Loucy (cell line): ENCODE measurements at regions not wholly inside any gene's neighbourhood (a gene's known extent, or its start where the extent isn't known, plus 50 kb on each side); places are given as distances from the start of the nearest gene placed in this dataset.

ENCODE experiments used
- EZH2phosphoT487 ChIP-seq: fragments of 200-600 bp; IDR thresholded peaks from 2 replicates; pipeline ENCODE4 v1.6.1; 2018; ENCODE audit warnings: antibody characterized with exemption, mild to moderate bottlenecking, moderate library complexity, borderline replicate concordance
- TF ChIP-seq, protein P1 (sequence below): fragments of 200-600 bp; sonication (generic); conservative IDR thresholded peaks from 2 replicates; pipeline ENCODE4 v1.5.1; 2014; ENCODE audit warnings: mild to moderate bottlenecking, antibody characterized with exemption, low read length

DNA sequence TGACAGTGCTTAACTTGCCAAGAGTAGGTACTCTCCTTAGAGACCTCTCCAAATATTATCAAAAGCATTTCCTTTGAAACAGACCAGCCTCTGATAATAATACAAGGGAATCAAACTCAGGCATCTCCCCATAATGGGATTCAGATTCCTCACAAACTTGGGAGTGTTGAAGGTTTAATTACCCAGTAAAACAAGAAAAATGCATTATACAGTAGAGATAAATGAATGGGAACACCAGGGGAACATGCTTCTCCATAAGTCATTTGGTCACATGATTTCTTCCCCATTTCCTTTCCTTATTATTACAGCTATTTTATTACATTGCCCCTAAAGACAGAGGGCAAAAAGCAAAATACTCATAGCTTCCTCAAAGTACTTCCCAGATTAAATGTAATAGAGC is 325.0 kb upstream of the CDIN1 start:
- TF ChIP-seq, protein P1, sequence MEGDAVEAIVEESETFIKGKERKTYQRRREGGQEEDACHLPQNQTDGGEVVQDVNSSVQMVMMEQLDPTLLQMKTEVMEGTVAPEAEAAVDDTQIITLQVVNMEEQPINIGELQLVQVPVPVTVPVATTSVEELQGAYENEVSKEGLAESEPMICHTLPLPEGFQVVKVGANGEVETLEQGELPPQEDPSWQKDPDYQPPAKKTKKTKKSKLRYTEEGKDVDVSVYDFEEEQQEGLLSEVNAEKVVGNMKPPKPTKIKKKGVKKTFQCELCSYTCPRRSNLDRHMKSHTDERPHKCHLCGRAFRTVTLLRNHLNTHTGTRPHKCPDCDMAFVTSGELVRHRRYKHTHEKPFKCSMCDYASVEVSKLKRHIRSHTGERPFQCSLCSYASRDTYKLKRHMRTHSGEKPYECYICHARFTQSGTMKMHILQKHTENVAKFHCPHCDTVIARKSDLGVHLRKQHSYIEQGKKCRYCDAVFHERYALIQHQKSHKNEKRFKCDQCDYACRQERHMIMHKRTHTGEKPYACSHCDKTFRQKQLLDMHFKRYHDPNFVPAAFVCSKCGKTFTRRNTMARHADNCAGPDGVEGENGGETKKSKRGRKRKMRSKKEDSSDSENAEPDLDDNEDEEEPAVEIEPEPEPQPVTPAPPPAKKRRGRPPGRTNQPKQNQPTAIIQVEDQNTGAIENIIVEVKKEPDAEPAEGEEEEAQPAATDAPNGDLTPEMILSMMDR: no peak
- TF ChIP-seq EZH2phosphoT487: no peak
